DOHH2 (cell line): ENCODE measurements at regions not wholly inside any gene's neighbourhood (a gene's known extent, or its start where the extent isn't known, plus 50 kb on each side); places are given as distances from the start of the nearest gene placed in this dataset.

ENCODE experiments used
- EZH2phosphoT487 ChIP-seq: fragments of 200-600 bp; sonication (generic); IDR thresholded peaks from 2 replicates; pipeline ENCODE4 v1.6.1; 2017; ENCODE audit warnings: borderline replicate concordance, mild to moderate bottlenecking, antibody characterized with exemption, low read length, moderate library complexity, mixed read lengths
- TF ChIP-seq, protein P1 (sequence below): fragments of 200-600 bp; sonication (generic); IDR thresholded peaks from one replicate; pipeline ENCODE4 v1.5.1; 2014; ENCODE audit warnings: antibody characterized with exemption, mild to moderate bottlenecking, low read depth, low read length; ENCODE audit not compliant: poor library complexity, severe bottlenecking

DNA sequence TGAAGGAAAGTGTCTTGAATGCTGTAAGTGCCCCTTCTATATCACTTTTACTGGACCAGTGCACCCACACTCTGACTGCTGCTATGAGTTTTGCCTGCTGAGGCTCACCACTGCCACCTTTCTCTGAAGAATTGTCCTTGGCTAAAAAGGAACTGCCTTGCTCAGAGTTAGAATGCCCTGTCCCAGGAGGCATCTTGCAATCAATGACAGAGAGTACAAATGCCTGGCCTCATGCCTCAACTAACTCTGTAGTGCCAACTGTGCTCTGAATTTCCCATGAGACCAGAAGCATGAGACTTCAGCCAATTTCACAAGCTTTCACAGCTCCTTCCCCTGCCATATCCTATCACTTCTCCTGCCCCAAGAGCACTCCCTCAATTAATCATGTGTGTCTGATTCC is 569.7 kb downstream of the ZNF608 start:
- TF ChIP-seq, protein P1, sequence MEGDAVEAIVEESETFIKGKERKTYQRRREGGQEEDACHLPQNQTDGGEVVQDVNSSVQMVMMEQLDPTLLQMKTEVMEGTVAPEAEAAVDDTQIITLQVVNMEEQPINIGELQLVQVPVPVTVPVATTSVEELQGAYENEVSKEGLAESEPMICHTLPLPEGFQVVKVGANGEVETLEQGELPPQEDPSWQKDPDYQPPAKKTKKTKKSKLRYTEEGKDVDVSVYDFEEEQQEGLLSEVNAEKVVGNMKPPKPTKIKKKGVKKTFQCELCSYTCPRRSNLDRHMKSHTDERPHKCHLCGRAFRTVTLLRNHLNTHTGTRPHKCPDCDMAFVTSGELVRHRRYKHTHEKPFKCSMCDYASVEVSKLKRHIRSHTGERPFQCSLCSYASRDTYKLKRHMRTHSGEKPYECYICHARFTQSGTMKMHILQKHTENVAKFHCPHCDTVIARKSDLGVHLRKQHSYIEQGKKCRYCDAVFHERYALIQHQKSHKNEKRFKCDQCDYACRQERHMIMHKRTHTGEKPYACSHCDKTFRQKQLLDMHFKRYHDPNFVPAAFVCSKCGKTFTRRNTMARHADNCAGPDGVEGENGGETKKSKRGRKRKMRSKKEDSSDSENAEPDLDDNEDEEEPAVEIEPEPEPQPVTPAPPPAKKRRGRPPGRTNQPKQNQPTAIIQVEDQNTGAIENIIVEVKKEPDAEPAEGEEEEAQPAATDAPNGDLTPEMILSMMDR, result no peak
- no peak for TF ChIP-seq EZH2phosphoT487
